Astrocyte of the cerebellum (primary cell): ENCODE measurements at regions not wholly inside any gene's neighbourhood (a gene's known extent, or its start where the extent isn't known, plus 50 kb on each side); places are given as distances from the start of the nearest gene placed in this dataset.

Experiments used
- DNase-seq: peaks from one replicate; pipeline ENCODE4 v3.0.0-alpha.2; 2011; ENCODE audit warnings: low read depth
- H3K4me3 ChIP-seq: 2 replicates; pipeline ENCODE4 v1.5.1; 2011; ENCODE audit warnings: mild to moderate bottlenecking, low read depth, low read length, moderate library complexity
- in situ Hi-C: cut with HindIII; loops from 2 replicates; pipeline ENCODE4 v1.10.0; 2017; ENCODE audit warnings: low sequenced_read_pairs
- TF ChIP-seq, protein P1 (sequence below): IDR thresholded peaks from 2 replicates; pipeline ENCODE4 v1.5.1; 2012; ENCODE audit warnings: low read length, low read depth, moderate library complexity, mild to moderate bottlenecking; ENCODE audit errors: missing control alignments

DNA sequence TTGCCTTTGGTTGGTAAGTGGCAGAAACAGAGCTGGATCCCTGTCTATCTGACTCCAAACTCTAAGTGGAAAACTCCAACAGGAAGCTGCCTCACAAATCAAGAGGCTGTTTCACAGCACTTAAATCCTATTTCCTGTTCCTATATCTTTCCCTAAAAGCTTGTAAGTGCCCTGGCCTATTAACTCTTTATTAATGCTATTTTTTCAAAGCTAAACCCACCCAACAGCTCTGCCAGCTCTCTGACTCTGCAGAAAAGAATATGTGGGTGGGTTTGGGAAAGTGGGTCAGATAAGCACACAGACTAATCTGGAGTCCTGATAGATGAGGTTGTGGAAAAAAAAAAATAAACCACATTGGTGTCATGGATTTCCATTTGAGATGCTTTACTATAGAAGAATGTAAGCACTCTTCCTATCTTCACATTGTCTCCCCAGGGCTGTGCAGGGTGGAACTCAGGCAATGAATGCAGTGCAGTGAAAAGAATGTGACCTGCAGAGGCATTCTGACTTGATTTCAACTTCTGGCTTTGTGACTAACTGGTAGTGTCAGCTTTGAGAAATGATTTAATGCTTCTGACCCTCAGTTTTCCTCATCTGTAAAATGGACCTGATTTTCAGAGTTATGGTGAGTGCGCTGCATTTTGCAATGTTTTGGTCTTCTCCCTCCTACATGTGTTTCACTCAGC, 125.6 kb downstream of the AASDHPPT start:
- in situ Hi-C loops: no loop called here

GRCh38 chr11:106208760-106209159, 131.3 kb downstream of the AASDHPPT start:
- TF ChIP-seq, protein P1, sequence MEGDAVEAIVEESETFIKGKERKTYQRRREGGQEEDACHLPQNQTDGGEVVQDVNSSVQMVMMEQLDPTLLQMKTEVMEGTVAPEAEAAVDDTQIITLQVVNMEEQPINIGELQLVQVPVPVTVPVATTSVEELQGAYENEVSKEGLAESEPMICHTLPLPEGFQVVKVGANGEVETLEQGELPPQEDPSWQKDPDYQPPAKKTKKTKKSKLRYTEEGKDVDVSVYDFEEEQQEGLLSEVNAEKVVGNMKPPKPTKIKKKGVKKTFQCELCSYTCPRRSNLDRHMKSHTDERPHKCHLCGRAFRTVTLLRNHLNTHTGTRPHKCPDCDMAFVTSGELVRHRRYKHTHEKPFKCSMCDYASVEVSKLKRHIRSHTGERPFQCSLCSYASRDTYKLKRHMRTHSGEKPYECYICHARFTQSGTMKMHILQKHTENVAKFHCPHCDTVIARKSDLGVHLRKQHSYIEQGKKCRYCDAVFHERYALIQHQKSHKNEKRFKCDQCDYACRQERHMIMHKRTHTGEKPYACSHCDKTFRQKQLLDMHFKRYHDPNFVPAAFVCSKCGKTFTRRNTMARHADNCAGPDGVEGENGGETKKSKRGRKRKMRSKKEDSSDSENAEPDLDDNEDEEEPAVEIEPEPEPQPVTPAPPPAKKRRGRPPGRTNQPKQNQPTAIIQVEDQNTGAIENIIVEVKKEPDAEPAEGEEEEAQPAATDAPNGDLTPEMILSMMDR: no peak
- no peak overlapping the region for H3K4me3 ChIP-seq
- in situ Hi-C loops: no loop called here
- DNase-seq: no peak

More for the DNA sequence above, 125.6 kb downstream of the AASDHPPT start:
- H3K4me3 ChIP-seq: no peak overlapping the region
- TF ChIP-seq, protein P1: no peak
- no peak for DNase-seq

GRCh38 chr11:106212081-106212480, 134.6 kb downstream of the AASDHPPT start:
- TF ChIP-seq, protein P1: no peak
- in situ Hi-C loops: no loop called here
- DNase-seq: no peak
- no peak overlapping the region for H3K4me3 ChIP-seq

GRCh38 chr11:106216281-106216680, 138.8 kb downstream of the AASDHPPT start:
- TF ChIP-seq, protein P1: no peak
- no peak for DNase-seq
- no peak overlapping the region for H3K4me3 ChIP-seq
- in situ Hi-C loops: no loop called here

DNA sequence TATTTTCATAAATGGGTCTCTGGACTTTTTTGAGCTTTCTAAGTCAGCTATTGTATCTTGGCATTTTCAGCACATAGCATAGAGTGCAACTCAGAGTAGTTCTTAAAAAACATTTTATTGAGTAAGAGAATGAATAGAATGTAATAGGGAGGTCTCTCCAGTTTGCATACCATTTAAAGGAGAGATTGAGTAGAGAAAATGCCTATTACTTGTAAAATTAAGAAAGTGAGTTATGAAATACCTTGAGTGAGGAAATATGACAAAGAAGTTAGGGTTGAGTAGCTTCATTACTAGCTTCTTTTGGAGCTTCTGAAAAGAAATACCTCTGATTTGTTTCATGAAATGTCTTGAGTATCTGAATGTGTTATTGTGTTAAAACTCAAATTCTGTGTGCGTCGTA, 140.0 kb downstream of the AASDHPPT start:
- H3K4me3 ChIP-seq: no peak overlapping the region
- in situ Hi-C loops: no loop called here
- no peak for DNase-seq
- TF ChIP-seq, protein P1: no peak

DNA sequence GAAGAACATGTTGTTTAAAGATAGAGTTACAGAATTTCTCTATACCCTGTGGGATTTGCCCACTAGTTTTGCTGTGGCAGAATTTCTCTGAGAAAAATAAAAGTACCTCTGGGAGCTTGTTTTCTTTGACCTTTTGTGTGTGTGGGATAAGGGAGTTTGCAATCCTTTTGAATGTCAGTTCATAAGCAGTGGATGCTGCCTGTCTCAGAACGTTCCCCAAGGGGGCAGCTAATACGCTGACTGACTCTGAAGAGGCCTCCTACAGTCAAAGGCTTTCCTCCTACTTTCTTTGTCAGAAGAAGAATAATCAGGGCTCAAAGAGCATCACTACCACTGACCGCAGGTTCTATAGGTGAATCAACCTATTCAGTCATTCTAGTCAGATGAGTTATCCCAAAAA, 140.6 kb downstream of the AASDHPPT start:
- TF ChIP-seq, protein P1: no peak
- in situ Hi-C loops: no loop called here
- DNase-seq: no peak
- no peak overlapping the region for H3K4me3 ChIP-seq
